Small intestine (tissue), 7 donors: ENCODE measurements at regions not wholly inside any gene's neighbourhood (a gene's known extent, or its start where the extent isn't known, plus 50 kb on each side); places are given as distances from the start of the nearest gene placed in this dataset.

Source experiments
- DNase-seq, 2 donors: peaks; one replicate each; pipeline versions ENCODE4 v3.0.0 to v3.0.0-alpha.2; 2013
- FAIRE-seq: peaks from 2 replicates; lab custom pipeline; 2012; peaks lifted over from hg19 to GRCh38; lab: Jason Lieb, UNC
- H3K27ac ChIP-seq, 3 donors: one replicate each; pipeline ENCODE4 v1.5.1; 2013; ENCODE audit warnings: low read length in 2 of 3, mild to moderate bottlenecking in 2 of 3, control low read depth in 1 of 3, inconsistent platforms in 1 of 3, low read depth in 1 of 3, moderate library complexity in 1 of 3
- H3K27me3 ChIP-seq, 3 donors: one replicate each; pipeline ENCODE4 v1.6.1; 2013; ENCODE audit warnings: low read length in 3 of 3, inconsistent platforms in 1 of 3; ENCODE audit not compliant: control insufficient read depth in 3 of 3, insufficient read depth in 3 of 3
- H3K36me3 ChIP-seq, 3 donors: one replicate each; pipeline ENCODE4 v1.6.1; 2013; ENCODE audit warnings: low read length in 3 of 3, inconsistent platforms in 1 of 3, low read depth in 1 of 3, mild to moderate bottlenecking in 1 of 3, moderate library complexity in 1 of 3; ENCODE audit not compliant: control insufficient read depth in 3 of 3, insufficient read depth in 2 of 3
- H3K4me1 ChIP-seq, 3 donors: one replicate each; pipeline ENCODE4 v1.6.1; 2013; ENCODE audit warnings: low read length in 2 of 3, inconsistent platforms in 1 of 3, low read depth in 1 of 3, mild to moderate bottlenecking in 1 of 3, moderate library complexity in 1 of 3; ENCODE audit not compliant: control insufficient read depth in 3 of 3, insufficient read depth in 2 of 3
- H3K4me3 ChIP-seq, 3 donors: one replicate each; pipeline ENCODE4 v1.5.1; 2013; ENCODE audit warnings: low read length in 3 of 3, control low read depth in 1 of 3, inconsistent platforms in 1 of 3, low read depth in 1 of 3, mild to moderate bottlenecking in 1 of 3, moderate library complexity in 1 of 3
- H3K9me3 ChIP-seq, 2 donors: one replicate each; pipeline ENCODE4 v1.6.1; 2013; ENCODE audit warnings: low read depth in 1 of 2, low read length in 1 of 2; ENCODE audit not compliant: control insufficient read depth in 2 of 2, insufficient read depth in 1 of 2
- WGBS, 3 donors: extraction: QIAGEN DNeasy Blood & Tissue Kit; methylation state at CpG; one replicate each; pipeline ENCODE4 v1.1.7; 2013; 5-methylcytosine and 5-hydroxymethylcytosine counted together
- donor health status: healthy with polysubstance abuse.
- donor health status: control.
- donor health status: control.
- donor health status: Bipolar disorder and iron deficiency.
- donor health status: healthy.

- no peak for DNase-seq
- H3K36me3 ChIP-seq: no peaks in the 10 kb centered on the region
- no peak overlapping the region for H3K27ac ChIP-seq
- WGBS, 3 donors: 78 to 95% (median 84%) methylated on average over 3 of the region's 3 CpGs
- no peaks in the 10 kb centered on the region for H3K9me3 ChIP-seq
- H3K27me3 ChIP-seq: no peaks in the 10 kb centered on the region
- no peaks in the 10 kb centered on the region for H3K4me1 ChIP-seq
- no peak overlapping the region for H3K4me3 ChIP-seq
- no peak for FAIRE-seq
Measured at GRCh38 chr1:224534731-224535130, 81.4 kb upstream of the CNIH3 start.

- WGBS, 3 donors: 67 to 86% (median 83%) methylated on average over 7 of the region's 7 CpGs
- Histone ChIP-seq H3K9me3 (no peaks in the 10 kb centered on the region), H3K4me3 (no peak overlapping the region), H3K27me3 (no peaks in the 10 kb centered on the region), H3K27ac (no peak overlapping the region), H3K36me3 (no peaks in the 10 kb centered on the region), H3K4me1 (no peaks in the 10 kb centered on the region)
- DNase-seq: no peak
- no peak for FAIRE-seq
Measured at GRCh38 chr1:224535641-224536040, 80.5 kb upstream of the CNIH3 start.

- 42 to 50% (median 43%) methylated on average over 4 of the region's 4 CpGs for WGBS, 3 donors
Measured at GRCh38 chr1:224539971-224540370, 76.1 kb upstream of the CNIH3 start.

GRCh38 chr1:224540535-224540934 lies 75.6 kb upstream of the CNIH3 start:
- no peaks in the 10 kb centered on the region for H3K36me3 ChIP-seq
- no peak overlapping the region for H3K4me3 ChIP-seq
- WGBS, 3 donors: 78 to 89% (median 83%) methylated on average over 1 of the region's 1 CpG
- no peaks in the 10 kb centered on the region for H3K9me3 ChIP-seq
- no peak for FAIRE-seq
- no peaks in the 10 kb centered on the region for H3K4me1 ChIP-seq
- H3K27me3 ChIP-seq: no peaks in the 10 kb centered on the region
- H3K27ac ChIP-seq: no peak overlapping the region
- no peak for DNase-seq

More at GRCh38 chr1:224539971-224540370, 76.1 kb upstream of the CNIH3 start:
- FAIRE-seq: no peak
- H3K27ac ChIP-seq: no peak overlapping the region
- H3K27me3 ChIP-seq: no peaks in the 10 kb centered on the region
- DNase-seq: no peak
- no peaks in the 10 kb centered on the region for H3K36me3 ChIP-seq
- H3K9me3 ChIP-seq: no peaks in the 10 kb centered on the region
- no peak overlapping the region for H3K4me3 ChIP-seq
- H3K4me1 ChIP-seq: no peaks in the 10 kb centered on the region

GRCh38 chr1:224541072-224541790 lies 74.9 kb upstream of the CNIH3 start:
- no peak for DNase-seq
- no peak overlapping the region for H3K27ac ChIP-seq
- 72 to 79% (median 74%) methylated on average over 3 of the region's 3 CpGs for WGBS, 3 donors
- H3K4me1 ChIP-seq: no peaks in the 10 kb centered on the region
- H3K36me3 ChIP-seq: no peaks in the 10 kb centered on the region
- FAIRE-seq: no peak
- no peaks in the 10 kb centered on the region for H3K27me3 ChIP-seq
- H3K4me3 ChIP-seq: no peak overlapping the region
- no peaks in the 10 kb centered on the region for H3K9me3 ChIP-seq

- WGBS, 3 donors: 81 to 82% (median 82%) methylated on average over 5 of the region's 5 CpGs
- H3K4me1 ChIP-seq: no peaks in the 10 kb centered on the region
- FAIRE-seq (no peak), DNase-seq (no peak)
- H3K4me3 ChIP-seq: no peak overlapping the region
- H3K9me3 ChIP-seq: no peaks in the 10 kb centered on the region
- H3K27ac ChIP-seq: no peak overlapping the region
- H3K27me3 ChIP-seq: no peaks in the 10 kb centered on the region
- H3K36me3 ChIP-seq: no peaks in the 10 kb centered on the region
Measured at GRCh38 chr1:224541901-224542630, 74.1 kb upstream of the CNIH3 start.

GRCh38 chr1:224542783-224543440 lies 73.2 kb upstream of the CNIH3 start:
- Histone ChIP-seq H3K27ac (no peak overlapping the region), H3K4me1 (no peaks in the 10 kb centered on the region), H3K27me3 (no peaks in the 10 kb centered on the region), H3K36me3 (no peaks in the 10 kb centered on the region), H3K4me3 (no peak overlapping the region), H3K9me3 (no peaks in the 10 kb centered on the region)
- FAIRE-seq (no peak), DNase-seq (peak in 1 of 2 donors; percentile 3)
- WGBS, 3 donors: 40 to 71% (median 43%) methylated on average over 7 of the region's 7 CpGs

GRCh38 chr1:224543453-224543852 lies 72.7 kb upstream of the CNIH3 start:
- FAIRE-seq (no peak), DNase-seq (no peak)
- H3K4me1 ChIP-seq: no peaks in the 10 kb centered on the region
- no peak overlapping the region for H3K27ac ChIP-seq
- H3K9me3 ChIP-seq: no peaks in the 10 kb centered on the region
- H3K36me3 ChIP-seq: no peaks in the 10 kb centered on the region
- H3K4me3 ChIP-seq: no peak overlapping the region
- WGBS, 3 donors: 98 to 100% (median 100%) methylated on average over 1 of the region's 1 CpG
- H3K27me3 ChIP-seq: no peaks in the 10 kb centered on the region
